ENCODE measurements at regions not wholly inside any gene's neighbourhood (a gene's known extent, or its start where the extent isn't known, plus 50 kb on each side); places are given as distances from the start of the nearest gene placed in this dataset.

DNA sequence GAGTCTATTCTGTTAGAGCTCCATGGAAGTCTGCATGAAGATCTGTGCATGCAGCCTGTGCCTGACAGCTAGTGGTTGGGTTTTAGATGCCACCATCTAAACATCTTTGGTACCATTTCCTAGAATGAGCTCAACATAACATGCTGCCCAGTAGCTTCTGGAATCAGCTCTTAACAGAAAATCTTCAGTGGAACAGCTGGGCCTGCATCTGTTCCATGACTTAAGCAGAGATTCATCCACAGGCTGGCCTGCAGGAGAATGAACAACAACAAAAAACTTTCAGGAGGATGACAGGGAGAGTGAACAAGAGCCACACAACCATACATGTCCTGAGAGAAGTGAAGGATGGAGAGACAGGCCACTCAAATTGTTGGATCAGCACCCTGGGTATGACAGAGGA, 316.6 kb downstream of the RDH14 start (continued):
- TF ChIP-seq, protein P1, sequence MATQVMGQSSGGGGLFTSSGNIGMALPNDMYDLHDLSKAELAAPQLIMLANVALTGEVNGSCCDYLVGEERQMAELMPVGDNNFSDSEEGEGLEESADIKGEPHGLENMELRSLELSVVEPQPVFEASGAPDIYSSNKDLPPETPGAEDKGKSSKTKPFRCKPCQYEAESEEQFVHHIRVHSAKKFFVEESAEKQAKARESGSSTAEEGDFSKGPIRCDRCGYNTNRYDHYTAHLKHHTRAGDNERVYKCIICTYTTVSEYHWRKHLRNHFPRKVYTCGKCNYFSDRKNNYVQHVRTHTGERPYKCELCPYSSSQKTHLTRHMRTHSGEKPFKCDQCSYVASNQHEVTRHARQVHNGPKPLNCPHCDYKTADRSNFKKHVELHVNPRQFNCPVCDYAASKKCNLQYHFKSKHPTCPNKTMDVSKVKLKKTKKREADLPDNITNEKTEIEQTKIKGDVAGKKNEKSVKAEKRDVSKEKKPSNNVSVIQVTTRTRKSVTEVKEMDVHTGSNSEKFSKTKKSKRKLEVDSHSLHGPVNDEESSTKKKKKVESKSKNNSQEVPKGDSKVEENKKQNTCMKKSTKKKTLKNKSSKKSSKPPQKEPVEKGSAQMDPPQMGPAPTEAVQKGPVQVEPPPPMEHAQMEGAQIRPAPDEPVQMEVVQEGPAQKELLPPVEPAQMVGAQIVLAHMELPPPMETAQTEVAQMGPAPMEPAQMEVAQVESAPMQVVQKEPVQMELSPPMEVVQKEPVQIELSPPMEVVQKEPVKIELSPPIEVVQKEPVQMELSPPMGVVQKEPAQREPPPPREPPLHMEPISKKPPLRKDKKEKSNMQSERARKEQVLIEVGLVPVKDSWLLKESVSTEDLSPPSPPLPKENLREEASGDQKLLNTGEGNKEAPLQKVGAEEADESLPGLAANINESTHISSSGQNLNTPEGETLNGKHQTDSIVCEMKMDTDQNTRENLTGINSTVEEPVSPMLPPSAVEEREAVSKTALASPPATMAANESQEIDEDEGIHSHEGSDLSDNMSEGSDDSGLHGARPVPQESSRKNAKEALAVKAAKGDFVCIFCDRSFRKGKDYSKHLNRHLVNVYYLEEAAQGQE (IDR thresholded peaks at IDR 0.05; ENCODE audit: unreplicated experiment) = no peak
- no peak for TF ChIP-seq ZNF331 (CRISPR knock-in tag; IDR thresholded peaks at IDR 0.05; ENCODE audit: low read depth)
- TF ChIP-seq ETS1 (IDR thresholded peaks at IDR 0.05) = no peak

DNA sequence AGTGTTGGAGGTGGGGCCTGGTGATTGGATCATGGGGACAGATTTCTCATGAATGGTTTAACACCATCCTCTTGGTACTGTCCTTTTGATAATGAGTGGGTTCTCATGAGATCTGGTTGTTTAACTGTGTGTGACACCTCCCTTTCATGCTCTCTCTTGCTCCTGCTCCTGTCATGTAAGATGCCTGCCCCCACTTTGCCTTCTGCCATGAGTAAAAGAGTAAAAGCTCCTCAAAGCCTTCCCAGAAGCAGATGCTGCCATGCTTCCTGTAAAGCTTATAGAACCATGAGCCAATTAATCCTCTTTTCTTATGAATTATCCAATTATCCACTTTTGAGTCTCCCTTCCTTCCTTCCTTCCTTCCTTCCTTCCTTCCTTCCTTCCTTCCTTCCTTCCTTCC, 317.7 kb downstream of the RDH14 start:
- Histone ChIP-seq H2AFZ (no peak overlapping the region), H3K27ac (ENCODE audit: low read depth) (no peak overlapping the region), H3K79me2 (replicated peaks; ENCODE audit: insufficient read depth) (no peaks in the 10 kb centered on the region), H3K4me2 (no peak overlapping the region), H3K27me3 (ENCODE audit: insufficient read depth) (no peaks in the 10 kb centered on the region), H3K4me3 (no peak overlapping the region), H3K9me2 (ENCODE audit: insufficient read depth) (0 out of 2 replicates have a peak, but pooled peaks cover 7% of the 10 kb centered on the region), H3K4me1 (ENCODE audit: insufficient read depth) (no peaks in the 10 kb centered on the region), H4K20me1 (replicated peaks; ENCODE audit: insufficient read depth) (no peaks in the 10 kb centered on the region), H3K36me3 (ENCODE audit: insufficient read depth) (no peaks in the 10 kb centered on the region), H3F3A (replicated peaks; ENCODE audit: low read depth) (no peaks in the 10 kb centered on the region)
- DNase-seq (ENCODE audit: low spot score) (no peak), ATAC-seq (no peak)
- no peak overlapping the region for H3K27ac Mint-ChIP-seq
- TF ChIP-seq STAT1 (IDR thresholded peaks at IDR 0.05; ENCODE audit: unreplicated experiment) = no peak
- TF ChIP-seq JUNB (IDR thresholded peaks at IDR 0.05; ENCODE audit: unreplicated experiment) = no peak
- TF ChIP-seq EZH2phosphoT487 (IDR thresholded peaks at IDR 0.05; ENCODE audit: unreplicated experiment) = no peak
- TF ChIP-seq POLR2AphosphoS5 (IDR thresholded peaks at IDR 0.05; ENCODE audit: low read depth) = no peak
- H3K27me3 Mint-ChIP-seq (ENCODE audit: insufficient read depth, low read depth, poor library complexity) = no peaks in the 10 kb centered on the region
- H3K9me3 Mint-ChIP-seq = no peaks in the 10 kb centered on the region
- H3K36me3 Mint-ChIP-seq (ENCODE audit: low read depth) = no peaks in the 10 kb centered on the region
- H3K4me1 Mint-ChIP-seq = peaks cover 6% of the 10 kb centered on the region; the same call in 1 of the 3 replicates
- no peak overlapping the region for H3K4me3 Mint-ChIP-seq

DNA sequence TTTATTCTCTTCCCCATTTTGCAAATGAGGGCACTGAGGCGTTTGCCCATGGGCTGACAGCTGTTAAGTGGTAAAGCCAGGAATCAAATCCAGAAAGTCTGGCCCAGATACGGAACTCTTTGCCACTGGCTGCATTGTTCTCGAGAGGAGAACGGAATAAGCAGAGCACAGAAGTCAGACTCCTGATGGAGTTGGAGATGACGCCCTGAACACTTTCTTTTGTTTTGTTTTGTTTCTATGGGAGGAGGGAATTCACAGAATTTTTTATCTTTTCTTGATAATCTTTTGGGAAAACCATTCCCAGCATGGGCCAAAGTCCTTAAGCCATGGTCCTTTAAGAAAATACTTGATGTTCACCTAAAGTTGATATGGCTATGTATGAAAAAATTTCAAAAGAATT, 322.2 kb downstream of the RDH14 start:
- H3F3A ChIP-seq (replicated peaks; ENCODE audit: low read depth) = no peaks in the 10 kb centered on the region
- Mint-ChIP-seq H3K4me1 (no peaks in the 10 kb centered on the region), H3K27me3 (ENCODE audit: insufficient read depth, low read depth, poor library complexity) (no peaks in the 10 kb centered on the region), H3K9me3 (no peaks in the 10 kb centered on the region), H3K4me3 (no peak overlapping the region), H3K27ac (no peak overlapping the region), H3K36me3 (ENCODE audit: low read depth) (no peaks in the 10 kb centered on the region)
- H4K20me1 ChIP-seq (replicated peaks; ENCODE audit: insufficient read depth) = no peaks in the 10 kb centered on the region
- DNase-seq (ENCODE audit: low spot score) = no peak
- no peaks in the 10 kb centered on the region for H3K4me1 ChIP-seq (ENCODE audit: insufficient read depth)
- no peak overlapping the region for H3K27ac ChIP-seq (ENCODE audit: low read depth)
- H3K9me2 ChIP-seq (ENCODE audit: insufficient read depth) = no peaks in the 10 kb centered on the region
- no peak overlapping the region for H3K4me3 ChIP-seq
- ATAC-seq = no peak
- no peak overlapping the region for H2AFZ ChIP-seq
- H3K79me2 ChIP-seq (replicated peaks; ENCODE audit: insufficient read depth) = no peaks in the 10 kb centered on the region
- H3K36me3 ChIP-seq (ENCODE audit: insufficient read depth) = no peaks in the 10 kb centered on the region
- H3K4me2 ChIP-seq = no peak overlapping the region
- no peaks in the 10 kb centered on the region for H3K27me3 ChIP-seq (ENCODE audit: insufficient read depth)
- TF ChIP-seq CREB1 (CRISPR knock-in tag; IDR thresholded peaks at IDR 0.05; ENCODE audit: low read depth) (no peak), NANOG (IDR thresholded peaks at IDR 0.05; ENCODE audit: borderline replicate concordance) (no peak), JUNB (IDR thresholded peaks at IDR 0.05; ENCODE audit: unreplicated experiment) (no peak), POLR2AphosphoS5 (IDR thresholded peaks at IDR 0.05; ENCODE audit: low read depth) (no peak)
- TF ChIP-seq, protein P2, sequence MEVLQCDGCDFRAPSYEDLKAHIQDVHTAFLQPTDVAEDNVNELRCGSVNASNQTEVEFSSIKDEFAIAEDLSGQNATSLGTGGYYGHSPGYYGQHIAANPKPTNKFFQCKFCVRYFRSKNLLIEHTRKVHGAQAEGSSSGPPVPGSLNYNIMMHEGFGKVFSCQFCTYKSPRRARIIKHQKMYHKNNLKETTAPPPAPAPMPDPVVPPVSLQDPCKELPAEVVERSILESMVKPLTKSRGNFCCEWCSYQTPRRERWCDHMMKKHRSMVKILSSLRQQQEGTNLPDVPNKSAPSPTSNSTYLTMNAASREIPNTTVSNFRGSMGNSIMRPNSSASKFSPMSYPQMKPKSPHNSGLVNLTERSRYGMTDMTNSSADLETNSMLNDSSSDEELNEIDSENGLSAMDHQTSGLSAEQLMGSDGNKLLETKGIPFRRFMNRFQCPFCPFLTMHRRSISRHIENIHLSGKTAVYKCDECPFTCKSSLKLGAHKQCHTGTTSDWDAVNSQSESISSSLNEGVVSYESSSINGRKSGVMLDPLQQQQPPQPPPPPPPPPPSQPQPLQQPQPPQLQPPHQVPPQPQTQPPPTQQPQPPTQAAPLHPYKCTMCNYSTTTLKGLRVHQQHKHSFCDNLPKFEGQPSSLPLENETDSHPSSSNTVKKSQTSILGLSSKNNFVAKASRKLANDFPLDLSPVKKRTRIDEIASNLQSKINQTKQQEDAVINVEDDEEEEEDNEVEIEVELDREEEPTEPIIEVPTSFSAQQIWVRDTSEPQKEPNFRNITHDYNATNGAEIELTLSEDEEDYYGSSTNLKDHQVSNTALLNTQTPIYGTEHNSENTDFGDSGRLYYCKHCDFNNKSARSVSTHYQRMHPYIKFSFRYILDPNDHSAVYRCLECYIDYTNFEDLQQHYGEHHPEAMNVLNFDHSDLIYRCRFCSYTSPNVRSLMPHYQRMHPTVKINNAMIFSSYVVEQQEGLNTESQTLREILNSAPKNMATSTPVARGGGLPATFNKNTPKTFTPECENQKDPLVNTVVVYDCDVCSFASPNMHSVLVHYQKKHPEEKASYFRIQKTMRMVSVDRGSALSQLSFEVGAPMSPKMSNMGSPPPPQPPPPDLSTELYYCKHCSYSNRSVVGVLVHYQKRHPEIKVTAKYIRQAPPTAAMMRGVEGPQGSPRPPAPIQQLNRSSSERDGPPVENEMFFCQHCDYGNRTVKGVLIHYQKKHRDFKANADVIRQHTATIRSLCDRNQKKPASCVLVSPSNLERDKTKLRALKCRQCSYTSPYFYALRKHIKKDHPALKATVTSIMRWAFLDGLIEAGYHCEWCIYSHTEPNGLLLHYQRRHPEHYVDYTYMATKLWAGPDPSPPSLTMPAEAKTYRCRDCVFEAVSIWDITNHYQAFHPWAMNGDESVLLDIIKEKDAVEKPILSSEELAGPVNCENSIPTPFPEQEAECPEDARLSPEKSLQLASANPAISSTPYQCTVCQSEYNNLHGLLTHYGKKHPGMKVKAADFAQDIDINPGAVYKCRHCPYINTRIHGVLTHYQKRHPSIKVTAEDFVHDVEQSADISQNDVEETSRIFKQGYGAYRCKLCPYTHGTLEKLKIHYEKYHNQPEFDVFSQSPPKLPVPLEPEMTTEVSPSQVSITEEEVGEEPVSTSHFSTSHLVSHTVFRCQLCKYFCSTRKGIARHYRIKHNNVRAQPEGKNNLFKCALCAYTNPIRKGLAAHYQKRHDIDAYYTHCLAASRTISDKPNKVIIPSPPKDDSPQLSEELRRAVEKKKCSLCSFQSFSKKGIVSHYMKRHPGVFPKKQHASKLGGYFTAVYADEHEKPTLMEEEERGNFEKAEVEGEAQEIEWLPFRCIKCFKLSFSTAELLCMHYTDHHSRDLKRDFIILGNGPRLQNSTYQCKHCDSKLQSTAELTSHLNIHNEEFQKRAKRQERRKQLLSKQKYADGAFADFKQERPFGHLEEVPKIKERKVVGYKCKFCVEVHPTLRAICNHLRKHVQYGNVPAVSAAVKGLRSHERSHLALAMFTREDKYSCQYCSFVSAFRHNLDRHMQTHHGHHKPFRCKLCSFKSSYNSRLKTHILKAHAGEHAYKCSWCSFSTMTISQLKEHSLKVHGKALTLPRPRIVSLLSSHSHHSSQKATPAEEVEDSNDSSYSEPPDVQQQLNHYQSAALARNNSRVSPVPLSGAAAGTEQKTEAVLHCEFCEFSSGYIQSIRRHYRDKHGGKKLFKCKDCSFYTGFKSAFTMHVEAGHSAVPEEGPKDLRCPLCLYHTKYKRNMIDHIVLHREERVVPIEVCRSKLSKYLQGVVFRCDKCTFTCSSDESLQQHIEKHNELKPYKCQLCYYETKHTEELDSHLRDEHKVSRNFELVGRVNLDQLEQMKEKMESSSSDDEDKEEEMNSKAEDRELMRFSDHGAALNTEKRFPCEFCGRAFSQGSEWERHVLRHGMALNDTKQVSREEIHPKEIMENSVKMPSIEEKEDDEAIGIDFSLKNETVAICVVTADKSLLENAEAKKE (CRISPR knock-in tag; IDR thresholded peaks at IDR 0.05) = no peak
